ENCODE measurements at regions not wholly inside any gene's neighbourhood (a gene's known extent, or its start where the extent isn't known, plus 50 kb on each side); places are given as distances from the start of the nearest gene placed in this dataset.

DNA sequence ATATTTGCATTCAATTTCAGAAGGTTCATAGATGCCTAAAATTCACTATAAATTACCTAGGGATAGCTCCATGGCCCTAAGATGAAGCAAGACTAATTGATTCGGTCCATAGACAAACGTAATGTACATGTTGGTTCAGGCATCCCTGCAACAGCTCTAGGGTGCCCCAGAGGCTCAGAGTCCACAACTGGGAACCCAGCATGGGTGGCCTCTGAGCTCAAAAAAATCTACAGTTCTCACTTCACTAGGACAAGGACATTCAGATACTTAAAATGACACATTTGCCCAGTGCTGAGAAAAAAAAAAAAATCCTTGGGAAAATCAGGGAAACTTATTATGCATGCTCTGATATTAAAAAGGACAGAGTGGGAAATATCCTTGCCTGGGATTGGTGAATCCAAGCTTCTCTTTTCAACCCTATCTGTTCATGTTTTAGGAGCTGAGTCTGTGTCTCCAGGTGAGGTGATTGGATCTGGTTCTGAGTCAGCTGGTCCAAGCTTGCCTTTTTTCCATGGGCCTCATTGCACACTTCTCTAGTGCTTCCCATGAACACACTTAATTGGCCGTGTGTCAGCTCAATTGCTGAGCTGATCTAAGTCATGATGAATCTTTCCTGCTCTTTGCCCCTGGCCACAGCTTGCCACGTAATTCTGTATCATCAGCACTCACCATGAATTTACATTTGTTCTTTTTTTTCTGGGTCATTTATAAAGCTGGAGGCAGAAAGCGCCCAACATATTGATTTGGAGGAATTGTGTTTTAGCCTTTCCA, 116.3 kb upstream of the RCN1 start:
- H3K36me3 Mint-ChIP-seq = no peaks in the 10 kb centered on the region
- peaks cover 0 to 7% (median 3%) of the 10 kb centered on the region in 7 donors for H3K9me3 Mint-ChIP-seq
- no peaks in the 10 kb centered on the region for H3K4me1 ChIP-seq (ENCODE audit: control insufficient read depth, insufficient read depth, low read length, poor library complexity, severe bottlenecking)
- ATAC-seq (ENCODE audit: low read depth in 2 of 2) (no peak), DNase-seq (no peak)
- H3K9me3 ChIP-seq (ENCODE audit: control insufficient read depth in 2 of 2, low read length in 2 of 2) = no peaks in the 10 kb centered on the region
- H3K27me3 Mint-ChIP-seq = peaks cover 37% of the 10 kb centered on the region
- no peaks in the 10 kb centered on the region for H3K4me1 Mint-ChIP-seq
- H3K4me3 ChIP-seq (ENCODE audit: low read depth, low read length) = no peak overlapping the region
- no peak overlapping the region for H3K27ac ChIP-seq (ENCODE audit: insufficient read depth, low read length, poor library complexity, severe bottlenecking)
- no peaks in the 10 kb centered on the region for H3K36me3 ChIP-seq (ENCODE audit: control insufficient read depth, insufficient read depth, low read length)
- no peak overlapping the region for H3K4me3 Mint-ChIP-seq
- no peak overlapping the region for H3K27ac Mint-ChIP-seq
- no peaks in the 10 kb centered on the region for H3K27me3 ChIP-seq (ENCODE audit: control insufficient read depth, insufficient read depth, low read length)

DNA sequence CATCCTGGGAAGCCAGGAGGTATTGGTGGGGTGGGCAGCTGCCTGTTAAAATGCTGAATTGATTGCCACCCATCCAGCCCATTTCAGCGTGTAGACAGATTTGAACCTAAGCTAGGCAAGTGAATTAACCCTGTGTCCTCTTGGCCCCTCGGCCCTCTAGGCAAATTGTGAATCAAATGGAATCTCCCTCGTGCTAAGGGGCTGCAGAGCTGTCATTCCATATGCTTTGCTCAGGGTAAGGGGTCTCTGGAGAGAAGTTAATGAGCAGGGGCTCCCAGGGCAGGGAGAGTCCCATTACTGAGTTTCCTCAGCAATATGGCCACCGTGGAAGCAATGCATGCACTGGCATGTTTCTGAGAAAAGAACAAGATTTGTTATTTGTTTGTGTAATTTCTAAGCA, 117.7 kb upstream of the RCN1 start:
- H3K27me3 ChIP-seq (ENCODE audit: control insufficient read depth, insufficient read depth, low read length) = no peaks in the 10 kb centered on the region
- H3K9me3 Mint-ChIP-seq = peaks cover 0 to 4% (median 0%) of the 10 kb centered on the region in 7 donors
- H3K36me3 ChIP-seq (ENCODE audit: control insufficient read depth, insufficient read depth, low read length) = no peaks in the 10 kb centered on the region
- DNase-seq (no peak), ATAC-seq (ENCODE audit: low read depth in 2 of 2) (no peak)
- no peaks in the 10 kb centered on the region for H3K9me3 ChIP-seq (ENCODE audit: control insufficient read depth in 2 of 2, low read length in 2 of 2)
- no peak overlapping the region for H3K4me3 ChIP-seq (ENCODE audit: low read depth, low read length)
- H3K4me1 Mint-ChIP-seq = no peaks in the 10 kb centered on the region
- no peak overlapping the region for H3K27ac Mint-ChIP-seq
- H3K36me3 Mint-ChIP-seq = no peaks in the 10 kb centered on the region
- H3K4me1 ChIP-seq (ENCODE audit: control insufficient read depth, insufficient read depth, low read length, poor library complexity, severe bottlenecking) = no peaks in the 10 kb centered on the region
- H3K4me3 Mint-ChIP-seq = no peak overlapping the region
- no peak overlapping the region for H3K27ac ChIP-seq (ENCODE audit: insufficient read depth, low read length, poor library complexity, severe bottlenecking)
- peaks cover 37% of the 10 kb centered on the region for H3K27me3 Mint-ChIP-seq

DNA sequence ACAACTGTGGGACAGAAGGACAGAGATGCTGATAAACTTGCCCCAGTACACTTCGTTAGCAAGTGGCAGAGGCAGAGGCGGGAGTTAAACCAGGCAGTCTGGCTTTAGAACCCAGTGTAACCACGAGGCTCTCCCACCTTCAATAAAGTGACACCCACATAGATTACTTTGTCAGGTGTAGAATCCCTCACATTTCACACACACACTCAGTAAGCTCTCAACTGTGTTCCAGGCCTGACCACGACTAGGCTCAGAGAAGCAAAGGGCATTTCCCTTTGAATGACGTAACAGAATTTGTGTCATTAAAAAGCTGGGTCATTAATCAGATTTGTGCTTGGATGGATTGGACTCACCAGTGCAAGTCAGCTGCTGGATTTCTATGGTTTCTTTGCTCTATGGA, 118.3 kb upstream of the RCN1 start:
- no peaks in the 10 kb centered on the region for H3K9me3 ChIP-seq (ENCODE audit: control insufficient read depth in 2 of 2, low read length in 2 of 2)
- Mint-ChIP-seq H3K27ac (no peak overlapping the region), H3K4me3 (no peak overlapping the region)

DNA sequence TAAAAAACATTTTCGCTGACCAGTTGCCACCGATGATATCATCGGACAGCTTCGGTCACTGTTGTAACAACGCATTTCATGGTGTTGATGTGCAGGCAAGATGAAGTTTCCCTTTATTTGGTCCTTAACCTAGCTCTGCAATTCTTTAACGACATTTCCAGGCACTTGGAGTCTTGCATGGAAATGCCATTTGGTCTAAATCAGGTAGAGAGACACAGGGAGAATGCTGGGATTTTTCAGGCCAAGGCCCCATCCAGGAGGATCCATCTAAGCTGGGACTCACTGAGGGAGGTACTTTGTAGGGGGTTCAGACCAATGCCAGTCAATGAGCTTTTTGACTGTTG, 121.5 kb upstream of the RCN1 start:
- DNase-seq (no peak), ATAC-seq (ENCODE audit: low read depth in 2 of 2) (no peak)
- H3K4me1 ChIP-seq (ENCODE audit: control insufficient read depth, insufficient read depth, low read length, poor library complexity, severe bottlenecking) = no peaks in the 10 kb centered on the region
- H3K4me3 ChIP-seq (ENCODE audit: low read depth, low read length) = no peak overlapping the region
- H3K27ac Mint-ChIP-seq = no peak overlapping the region
- H3K4me3 Mint-ChIP-seq = no peak overlapping the region
- H3K9me3 ChIP-seq (ENCODE audit: control insufficient read depth in 2 of 2, low read length in 2 of 2) = no peaks in the 10 kb centered on the region
- peaks cover 0 to 6% (median 0%) of the 10 kb centered on the region in 7 donors for H3K9me3 Mint-ChIP-seq
- no peaks in the 10 kb centered on the region for H3K4me1 Mint-ChIP-seq
- H3K36me3 ChIP-seq (ENCODE audit: control insufficient read depth, insufficient read depth, low read length) = no peaks in the 10 kb centered on the region
- no peak overlapping the region for H3K27ac ChIP-seq (ENCODE audit: insufficient read depth, low read length, poor library complexity, severe bottlenecking)
- H3K27me3 Mint-ChIP-seq = peaks cover 25% of the 10 kb centered on the region
- H3K27me3 ChIP-seq (ENCODE audit: control insufficient read depth, insufficient read depth, low read length) = no peaks in the 10 kb centered on the region
- H3K36me3 Mint-ChIP-seq = no peaks in the 10 kb centered on the region

More for the DNA sequence above, 118.3 kb upstream of the RCN1 start:
- DNase-seq (no peak), ATAC-seq (ENCODE audit: low read depth in 2 of 2) (no peak)
- Histone ChIP-seq H3K36me3 (ENCODE audit: control insufficient read depth, insufficient read depth, low read length) (no peaks in the 10 kb centered on the region), H3K27me3 (ENCODE audit: control insufficient read depth, insufficient read depth, low read length) (no peaks in the 10 kb centered on the region), H3K4me3 (ENCODE audit: low read depth, low read length) (no peak overlapping the region), H3K4me1 (ENCODE audit: control insufficient read depth, insufficient read depth, low read length, poor library complexity, severe bottlenecking) (no peaks in the 10 kb centered on the region), H3K27ac (ENCODE audit: insufficient read depth, low read length, poor library complexity, severe bottlenecking) (no peak overlapping the region)
- no peaks in the 10 kb centered on the region for H3K36me3 Mint-ChIP-seq
- H3K27me3 Mint-ChIP-seq = peaks cover 32% of the 10 kb centered on the region
- H3K4me1 Mint-ChIP-seq = no peaks in the 10 kb centered on the region
- peaks cover 0 to 4% (median 0%) of the 10 kb centered on the region in 7 donors for H3K9me3 Mint-ChIP-seq

DNA sequence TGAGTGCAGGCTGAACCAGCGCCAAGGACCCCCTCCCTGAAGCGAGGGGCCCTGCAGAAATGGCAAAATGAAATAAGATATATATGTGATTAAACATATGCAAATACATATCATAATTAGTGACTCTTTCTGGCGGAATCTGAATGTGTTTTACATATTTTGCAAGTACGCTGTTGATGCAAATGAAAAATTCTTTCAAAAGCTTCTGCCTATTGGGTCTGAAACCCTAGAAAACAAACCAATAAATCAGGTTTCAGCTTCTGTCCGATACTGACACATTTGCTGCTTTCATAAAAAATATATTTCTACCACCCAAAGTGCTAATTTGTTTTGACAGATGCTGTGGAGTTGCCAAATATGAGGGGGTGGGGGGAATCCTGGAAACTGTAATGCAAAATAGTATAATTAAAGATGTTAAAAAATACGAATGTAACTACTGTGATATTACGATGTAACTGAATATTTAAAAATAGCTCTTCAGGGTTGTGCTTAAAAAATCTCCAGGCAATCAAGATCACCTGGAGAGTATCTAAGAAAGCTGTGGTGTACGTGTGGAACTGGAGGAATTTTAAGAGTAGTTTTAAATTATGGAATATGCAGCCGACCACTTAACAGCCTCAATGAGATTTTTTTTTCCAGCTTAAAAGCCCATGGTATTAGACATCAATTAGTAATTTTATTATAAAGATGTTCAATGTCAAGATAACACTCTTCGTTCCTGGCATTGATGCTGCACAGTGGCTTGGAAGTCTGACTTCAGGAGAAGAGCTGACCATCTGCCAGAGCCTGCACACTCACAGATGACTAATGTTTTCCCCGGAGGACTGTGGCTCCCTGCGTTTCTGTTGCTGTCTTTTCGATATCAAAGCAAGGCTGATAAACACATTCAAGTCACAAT, 122.2 kb upstream of the RCN1 start:
- peaks cover 20% of the 10 kb centered on the region for H3K27me3 Mint-ChIP-seq
- Histone ChIP-seq H3K9me3 (ENCODE audit: control insufficient read depth in 2 of 2, low read length in 2 of 2) (no peaks in the 10 kb centered on the region), H3K4me3 (ENCODE audit: low read depth, low read length) (no peak overlapping the region), H3K27ac (ENCODE audit: insufficient read depth, low read length, poor library complexity, severe bottlenecking) (no peak overlapping the region), H3K4me1 (ENCODE audit: control insufficient read depth, insufficient read depth, low read length, poor library complexity, severe bottlenecking) (no peaks in the 10 kb centered on the region), H3K27me3 (ENCODE audit: control insufficient read depth, insufficient read depth, low read length) (no peaks in the 10 kb centered on the region), H3K36me3 (ENCODE audit: control insufficient read depth, insufficient read depth, low read length) (no peaks in the 10 kb centered on the region)
- no peak overlapping the region for H3K4me3 Mint-ChIP-seq
- H3K9me3 Mint-ChIP-seq = peaks cover 0 to 6% (median 0%) of the 10 kb centered on the region in 7 donors
- DNase-seq (no peak), ATAC-seq (ENCODE audit: low read depth in 2 of 2) (no peak)
- H3K4me1 Mint-ChIP-seq = no peaks in the 10 kb centered on the region
- no peaks in the 10 kb centered on the region for H3K36me3 Mint-ChIP-seq
- no peak overlapping the region for H3K27ac Mint-ChIP-seq

DNA sequence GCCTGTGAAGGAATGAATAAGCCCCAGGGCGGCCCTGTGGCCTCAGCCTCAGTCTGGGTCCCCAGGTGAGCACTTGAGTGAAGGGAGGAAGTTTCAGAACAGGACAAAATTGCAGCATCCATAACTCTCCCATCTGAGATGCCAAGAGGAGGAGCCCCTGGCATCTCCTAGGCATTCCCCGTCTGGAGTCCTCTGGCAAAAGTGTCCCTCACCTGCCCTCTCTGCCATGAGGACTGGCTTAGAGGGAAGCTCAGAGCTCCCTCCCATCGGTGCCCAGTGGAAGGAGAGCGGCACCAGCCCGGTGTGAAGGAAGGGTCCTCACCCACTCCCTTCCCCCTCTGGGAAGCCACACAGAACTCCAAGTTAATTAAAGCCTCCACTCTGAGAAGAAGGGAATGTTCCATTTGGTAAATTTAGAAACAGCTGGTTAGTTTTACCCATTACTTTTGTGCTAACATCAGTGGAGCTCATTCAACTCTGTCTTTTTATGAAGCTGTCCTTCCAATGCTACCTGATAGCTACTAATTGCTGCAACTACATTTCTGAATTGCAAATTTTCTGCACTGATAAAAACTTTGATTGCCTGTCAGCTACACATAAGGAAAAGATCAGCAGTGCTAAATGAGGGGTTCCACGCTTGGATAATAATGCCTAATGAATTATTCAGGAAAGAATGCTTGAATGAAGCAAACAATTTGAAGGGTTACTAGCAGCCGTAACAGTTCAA, 123.3 kb upstream of the RCN1 start:
- Mint-ChIP-seq H3K4me1 (no peaks in the 10 kb centered on the region), H3K27me3 (peaks cover 11% of the 10 kb centered on the region), H3K4me3 (no peak overlapping the region), H3K27ac (no peak overlapping the region), H3K36me3 (no peaks in the 10 kb centered on the region), H3K9me3 (peaks cover 0 to 6% (median 0%) of the 10 kb centered on the region in 7 donors)
- H3K27ac ChIP-seq (ENCODE audit: insufficient read depth, low read length, poor library complexity, severe bottlenecking) = no peak overlapping the region
- no peak overlapping the region for H3K4me3 ChIP-seq (ENCODE audit: low read depth, low read length)
- no peaks in the 10 kb centered on the region for H3K9me3 ChIP-seq (ENCODE audit: control insufficient read depth in 2 of 2, low read length in 2 of 2)
- DNase-seq (no peak), ATAC-seq (ENCODE audit: low read depth in 2 of 2) (no peak)
- H3K36me3 ChIP-seq (ENCODE audit: control insufficient read depth, insufficient read depth, low read length) = no peaks in the 10 kb centered on the region
- H3K27me3 ChIP-seq (ENCODE audit: control insufficient read depth, insufficient read depth, low read length) = peaks cover 2% of the 10 kb centered on the region
- H3K4me1 ChIP-seq (ENCODE audit: control insufficient read depth, insufficient read depth, low read length, poor library complexity, severe bottlenecking) = no peaks in the 10 kb centered on the region

DNA sequence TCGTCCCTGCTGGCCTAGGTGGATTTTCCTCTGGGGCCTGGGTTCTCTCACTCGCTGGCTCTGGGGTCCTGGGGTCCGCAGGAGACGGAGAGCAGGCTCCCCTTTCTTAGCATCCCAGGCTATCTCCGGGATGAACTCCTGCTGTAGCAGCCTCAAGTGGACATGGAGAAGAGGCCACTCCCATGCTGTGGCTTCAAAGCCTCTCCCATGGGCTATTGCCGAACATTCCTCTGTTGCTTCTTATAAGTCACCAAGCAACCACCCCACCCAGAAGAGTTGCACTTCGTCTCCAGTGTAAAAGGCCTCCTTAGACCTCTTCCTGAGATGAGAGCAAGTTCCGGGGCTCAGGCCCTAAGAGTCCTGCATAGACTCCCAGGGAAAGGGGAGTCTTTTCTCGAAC, 124.0 kb upstream of the RCN1 start:
- Histone ChIP-seq H3K27me3 (ENCODE audit: control insufficient read depth, insufficient read depth, low read length) (peaks cover 2% of the 10 kb centered on the region), H3K9me3 (ENCODE audit: control insufficient read depth in 2 of 2, low read length in 2 of 2) (no peaks in the 10 kb centered on the region), H3K4me1 (ENCODE audit: control insufficient read depth, insufficient read depth, low read length, poor library complexity, severe bottlenecking) (no peaks in the 10 kb centered on the region), H3K36me3 (ENCODE audit: control insufficient read depth, insufficient read depth, low read length) (no peaks in the 10 kb centered on the region), H3K4me3 (ENCODE audit: low read depth, low read length) (no peak overlapping the region), H3K27ac (ENCODE audit: insufficient read depth, low read length, poor library complexity, severe bottlenecking) (no peak overlapping the region)
- Mint-ChIP-seq H3K4me3 (no peak overlapping the region), H3K36me3 (no peaks in the 10 kb centered on the region), H3K27ac (no peak overlapping the region), H3K4me1 (no peaks in the 10 kb centered on the region), H3K27me3 (peaks cover 10% of the 10 kb centered on the region), H3K9me3 (peaks cover 0 to 6% (median 0%) of the 10 kb centered on the region in 7 donors)
- DNase-seq (no peak), ATAC-seq (ENCODE audit: low read depth in 2 of 2) (no peak)

Data from CD4-positive, CD25-positive, alpha-beta regulatory T cell (primary cell).